Fibroblast of lung (primary cell): ENCODE measurements at regions not wholly inside any gene's neighbourhood (a gene's known extent, or its start where the extent isn't known, plus 50 kb on each side); places are given as distances from the start of the nearest gene placed in this dataset.

Source experiments
- DNase-seq, 2 donors: peaks; one replicate each; pipeline versions ENCODE4 v3.0.0 to v3.0.0-alpha.2; 2010; ENCODE audit warnings: low read depth in 2 of 2
- H2AFZ ChIP-seq: 2 replicates; pipeline ENCODE4 v1.5.1; 2012; ENCODE audit warnings: low read length, control low read depth, inconsistent platforms
- H3K27ac ChIP-seq: 2 replicates; pipeline ENCODE4 v1.5.1; 2011; ENCODE audit warnings: low read length, control low read depth; ENCODE audit not compliant: insufficient read depth
- H3K27me3 ChIP-seq: 2 replicates; pipeline ENCODE4 v1.5.1; 2011; ENCODE audit warnings: mild to moderate bottlenecking, low read length; ENCODE audit not compliant: control insufficient read depth, insufficient read depth
- H3K36me3 ChIP-seq: 2 replicates; pipeline ENCODE4 v1.5.1; 2011; ENCODE audit warnings: low read length; ENCODE audit not compliant: control insufficient read depth, insufficient read depth
- H3K4me1 ChIP-seq: 2 replicates; pipeline ENCODE4 v1.5.1; 2011; ENCODE audit warnings: low read length; ENCODE audit not compliant: control insufficient read depth, insufficient read depth; ENCODE audit errors: extremely low read depth
- H3K4me2 ChIP-seq: 2 replicates; pipeline ENCODE4 v1.5.1; 2011; ENCODE audit warnings: low read length, control low read depth; ENCODE audit not compliant: insufficient read depth; ENCODE audit errors: extremely low read depth
- H3K4me3 ChIP-seq, 4 experiments: fragments of 200-600 bp in 1 of 4; sonication (generic) in 1 of 4; replicated peaks in 1 of 4; 2 replicates each; pipeline ENCODE4 v1.5.1; 2011 to 2016; ENCODE audit warnings: low read length in 4 of 4, low read depth in 3 of 4, mild to moderate bottlenecking in 3 of 4, control low read depth in 2 of 4, inconsistent platforms in 1 of 4, mixed read lengths in 1 of 4; ENCODE audit not compliant: insufficient read depth in 1 of 4; ENCODE audit errors: control extremely low read depth in 1 of 4
- H3K79me2 ChIP-seq: 2 replicates; pipeline ENCODE4 v1.5.1; 2012; ENCODE audit warnings: mild to moderate bottlenecking, low read length, inconsistent platforms; ENCODE audit not compliant: control insufficient read depth, insufficient read depth
- H3K9ac ChIP-seq: 2 replicates; pipeline ENCODE4 v1.5.1; 2011; ENCODE audit warnings: mild to moderate bottlenecking, low read length, control low read depth; ENCODE audit not compliant: insufficient read depth
- H3K9me3 ChIP-seq: 2 replicates; pipeline ENCODE4 v1.5.1; 2012; ENCODE audit warnings: low read depth, low read length; ENCODE audit not compliant: control insufficient read depth, insufficient read depth
- H4K20me1 ChIP-seq: 2 replicates; pipeline ENCODE4 v1.5.1; 2011; ENCODE audit warnings: low read length; ENCODE audit not compliant: control insufficient read depth, insufficient read depth; ENCODE audit errors: extremely low read depth
- CTCF ChIP-seq, 2 donors: IDR thresholded peaks in 1 of 2; conservative IDR thresholded peaks in 1 of 2; 1 replicate in 1 of 2; 2 replicates in 1 of 2; pipeline ENCODE4 v1.5.1; 2011 to 2012; ENCODE audit warnings: low read length in 2 of 2, control low read depth in 1 of 2, inconsistent platforms in 1 of 2, low read depth in 1 of 2, mild to moderate bottlenecking in 1 of 2
- EZH2 ChIP-seq: IDR thresholded peaks from 2 replicates; pipeline ENCODE4 v1.5.1; 2012; ENCODE audit warnings: low read length, control low read depth, mild to moderate bottlenecking; ENCODE audit errors: missing control alignments

GRCh38 chrX:147468600-147468999 lies 443.1 kb upstream of the FMR1 start:
- Histone ChIP-seq H3K9me3 (no peaks in the 10 kb centered on the region), H4K20me1 (no peaks in the 10 kb centered on the region), H3K4me2 (no peak overlapping the region), H3K27ac (no peak overlapping the region), H3K4me1 (no peaks in the 10 kb centered on the region), H3K9ac (no peak overlapping the region), H2AFZ (no peak overlapping the region), H3K36me3 (no peaks in the 10 kb centered on the region), H3K79me2 (no peaks in the 10 kb centered on the region), H3K4me3 (no peak overlapping the region), H3K27me3 (no peaks in the 10 kb centered on the region)
- no peak for TF ChIP-seq EZH2
- no peak for TF ChIP-seq CTCF (conservative IDR thresholded peaks at IDR 0.05 in 1 of 2, IDR thresholded peaks at IDR 0.05 in 1 of 2; ENCODE audit: low read depth in 1 of 2, low read length in 2 of 2)
- DNase-seq, result no peak

- H3K9me3 ChIP-seq, result no peaks in the 10 kb centered on the region
- TF ChIP-seq EZH2, result no peak
- no peak for TF ChIP-seq CTCF (conservative IDR thresholded peaks at IDR 0.05 in 1 of 2, IDR thresholded peaks at IDR 0.05 in 1 of 2; ENCODE audit: low read depth in 1 of 2, low read length in 2 of 2)
- no peaks in the 10 kb centered on the region for H4K20me1 ChIP-seq
- no peaks in the 10 kb centered on the region for H3K36me3 ChIP-seq
- H3K9ac ChIP-seq, result no peak overlapping the region
- no peak overlapping the region for H2AFZ ChIP-seq
- no peak overlapping the region for H3K4me3 ChIP-seq
- H3K4me2 ChIP-seq, result no peak overlapping the region
- no peak for DNase-seq
- no peaks in the 10 kb centered on the region for H3K79me2 ChIP-seq
- no peaks in the 10 kb centered on the region for H3K27me3 ChIP-seq
- H3K27ac ChIP-seq, result no peak overlapping the region
- no peaks in the 10 kb centered on the region for H3K4me1 ChIP-seq
Observed at GRCh38 chrX:147476008-147476407, 435.7 kb upstream of the FMR1 start.

- Histone ChIP-seq H3K4me3 (no peak overlapping the region), H4K20me1 (no peaks in the 10 kb centered on the region), H3K9me3 (no peaks in the 10 kb centered on the region), H3K27me3 (no peaks in the 10 kb centered on the region), H3K9ac (no peak overlapping the region), H3K79me2 (no peaks in the 10 kb centered on the region), H3K4me1 (no peaks in the 10 kb centered on the region), H3K27ac (no peak overlapping the region), H3K4me2 (no peak overlapping the region), H2AFZ (no peak overlapping the region), H3K36me3 (no peaks in the 10 kb centered on the region)
- TF ChIP-seq EZH2 (no peak), CTCF (conservative IDR thresholded peaks at IDR 0.05 in 1 of 2, IDR thresholded peaks at IDR 0.05 in 1 of 2; ENCODE audit: low read depth in 1 of 2, low read length in 2 of 2) (no peak)
- no peak for DNase-seq
Observed at GRCh38 chrX:147478899-147479298, 432.8 kb upstream of the FMR1 start.
